ENCODE measurements at regions not wholly inside any gene's neighbourhood (a gene's known extent, or its start where the extent isn't known, plus 50 kb on each side); places are given as distances from the start of the nearest gene placed in this dataset.

GRCh38 chr7:142542105-142542504 lies 207.2 kb upstream of the PRSS1 start:
- intact Hi-C loops (cut with DNase I): no loop called here
- Histone ChIP-seq H3K9me3 (no peaks in the 10 kb centered on the region), H3K4me1 (no peaks in the 10 kb centered on the region), H3K4me3 (no peak overlapping the region), H3K9ac (ENCODE audit: low read depth in 2 of 2, low read length in 2 of 2) (no peak overlapping the region), H3K27me3 (no peaks in the 10 kb centered on the region), H3K27ac (no peak overlapping the region), H3K36me3 (no peaks in the 10 kb centered on the region)
- no peak for DNase-seq
- TF ChIP-seq CTCF (IDR thresholded peaks at IDR 0.05): no peak

- DNase-seq: no peak
- Histone ChIP-seq H3K4me3 (no peak overlapping the region), H3K27me3 (no peaks in the 10 kb centered on the region), H3K4me1 (no peaks in the 10 kb centered on the region), H3K9ac (ENCODE audit: low read depth in 2 of 2, low read length in 2 of 2) (no peak overlapping the region), H3K27ac (no peak overlapping the region), H3K9me3 (no peaks in the 10 kb centered on the region), H3K36me3 (no peaks in the 10 kb centered on the region)
- intact Hi-C loops (cut with DNase I): no loop called here
- TF ChIP-seq CTCF (IDR thresholded peaks at IDR 0.05): no peak
Measured at GRCh38 chr7:142540371-142540770, 208.9 kb upstream of the PRSS1 start.

- TF ChIP-seq CTCF (IDR thresholded peaks at IDR 0.05): no peak
- Histone ChIP-seq H3K9ac (ENCODE audit: low read depth in 2 of 2, low read length in 2 of 2) (no peak overlapping the region), H3K4me1 (no peaks in the 10 kb centered on the region), H3K4me3 (no peak overlapping the region), H3K27me3 (no peaks in the 10 kb centered on the region), H3K9me3 (no peaks in the 10 kb centered on the region), H3K36me3 (no peaks in the 10 kb centered on the region), H3K27ac (no peak overlapping the region)
- intact Hi-C loops (cut with DNase I): no loop called here
- DNase-seq: no peak
Measured at GRCh38 chr7:142539901-142540300, 209.4 kb upstream of the PRSS1 start.

GRCh38 chr7:142537760-142538159 lies 211.5 kb upstream of the PRSS1 start:
- intact Hi-C loops (cut with DNase I): no loop called here
- Histone ChIP-seq H3K27ac (no peak overlapping the region), H3K9ac (ENCODE audit: low read depth in 2 of 2, low read length in 2 of 2) (no peak overlapping the region), H3K4me1 (no peaks in the 10 kb centered on the region), H3K9me3 (no peaks in the 10 kb centered on the region), H3K4me3 (no peak overlapping the region), H3K27me3 (peaks cover 5% of the 10 kb centered on the region), H3K36me3 (no peaks in the 10 kb centered on the region)
- DNase-seq: no peak
- no peak for TF ChIP-seq CTCF (IDR thresholded peaks at IDR 0.05)

- Histone ChIP-seq H3K27ac (no peak overlapping the region), H3K9ac (ENCODE audit: low read depth in 2 of 2, low read length in 2 of 2) (no peak overlapping the region), H3K4me3 (no peak overlapping the region), H3K27me3 (peaks cover 5% of the 10 kb centered on the region), H3K36me3 (no peaks in the 10 kb centered on the region), H3K4me1 (no peaks in the 10 kb centered on the region), H3K9me3 (no peaks in the 10 kb centered on the region)
- DNase-seq: peak; percentile 55
- TF ChIP-seq CTCF (IDR thresholded peaks at IDR 0.05): peak; percentile 45
- intact Hi-C loops (cut with DNase I): no loop called here
Measured at GRCh38 chr7:142535123-142535779, 214.0 kb upstream of the PRSS1 start.
